ENCODE measurements at regions not wholly inside any gene's neighbourhood (a gene's known extent, or its start where the extent isn't known, plus 50 kb on each side); places are given as distances from the start of the nearest gene placed in this dataset.
"Not testable (repeated sequence)": the region's sequence is repeated elsewhere in the genome, so short reads cannot be mapped to it uniquely, and the experiment has no call there.

GRCh38 chr20:30900080-30900719 is 357.3 kb upstream of the DEFB115 start:
- not testable (repeated sequence) for TF ChIP-seq ZNF274 (IDR thresholded peaks at IDR 0.05; ENCODE audit: low read depth, low read length); YY1 (IDR thresholded peaks at IDR 0.05; ENCODE audit: insufficient read depth, insufficient read length)
